GM04503 (cell line): ENCODE measurements at regions not wholly inside any gene's neighbourhood (a gene's known extent, or its start where the extent isn't known, plus 50 kb on each side); places are given as distances from the start of the nearest gene placed in this dataset.
A peak's percentile ranks its signal among the peaks of the same experiment; 100 is the strongest.

ENCODE experiments used
- DNase-seq: peaks from one replicate; pipeline ENCODE4 v3.0.0-alpha.2; 2012; ENCODE audit warnings: low read depth

GRCh38 chr5:98454407-98454806, 319.1 kb upstream of the RGMB start:
- no peak for DNase-seq

GRCh38 chr5:98454904-98455303, 318.6 kb upstream of the RGMB start:
- DNase-seq, result peak; percentile 87

- no peak for DNase-seq
Measured at GRCh38 chr5:98455665-98456064, 317.8 kb upstream of the RGMB start.

GRCh38 chr5:98458004-98458403, 315.5 kb upstream of the RGMB start:
- DNase-seq, result peak; percentile 64

- no peak for DNase-seq
Measured at GRCh38 chr5:98458726-98459125, 314.7 kb upstream of the RGMB start.

- DNase-seq, result no peak
Measured at GRCh38 chr5:98460536-98460935, 312.9 kb upstream of the RGMB start.

- DNase-seq, result no peak
Measured at GRCh38 chr5:98461485-98461884, 312.0 kb upstream of the RGMB start.

- no peak for DNase-seq
Measured at GRCh38 chr5:98463222-98463621, 310.2 kb upstream of the RGMB start.

- DNase-seq, result no peak
Measured at GRCh38 chr5:98463676-98464075, 309.8 kb upstream of the RGMB start.

GRCh38 chr5:98464737-98465330, 308.6 kb upstream of the RGMB start:
- DNase-seq, result no peak

GRCh38 chr5:98468188-98468869, 305.1 kb upstream of the RGMB start:
- peak; percentile 90 for DNase-seq

- DNase-seq, result no peak
Measured at GRCh38 chr5:98470747-98471146, 302.7 kb upstream of the RGMB start.

- no peak for DNase-seq
Measured at GRCh38 chr5:98471458-98471857, 302.0 kb upstream of the RGMB start.

GRCh38 chr5:98474216-98474615, 299.2 kb upstream of the RGMB start:
- no peak for DNase-seq

GRCh38 chr5:98474782-98475181, 298.7 kb upstream of the RGMB start:
- DNase-seq, result no peak

GRCh38 chr5:98482321-98483300, 290.9 kb upstream of the RGMB start:
- DNase-seq, result no peak

GRCh38 chr5:98483301-98483685, 290.2 kb upstream of the RGMB start:
- DNase-seq, result peak; percentile 92

GRCh38 chr5:98489021-98489420, 284.4 kb upstream of the RGMB start:
- no peak for DNase-seq

- DNase-seq, result no peak
Measured at GRCh38 chr5:98490348-98490747, 283.1 kb upstream of the RGMB start.

- DNase-seq, result no peak
Measured at GRCh38 chr5:98492258-98492657, 281.2 kb upstream of the RGMB start.

- DNase-seq, result no peak
Measured at GRCh38 chr5:98497418-98497817, 276.0 kb upstream of the RGMB start.

- DNase-seq, result no peak
Measured at GRCh38 chr5:98498028-98498427, 275.4 kb upstream of the RGMB start.

GRCh38 chr5:98499892-98500291, 273.6 kb upstream of the RGMB start:
- DNase-seq, result no peak
